T-helper 1 cell (primary cell): ENCODE measurements at regions not wholly inside any gene's neighbourhood (a gene's known extent, or its start where the extent isn't known, plus 50 kb on each side); places are given as distances from the start of the nearest gene placed in this dataset.
"Not testable (repeated sequence)": the region's sequence is repeated elsewhere in the genome, so short reads cannot be mapped to it uniquely, and the experiment has no call there.

Source experiments
- DNase-seq, 5 donors: peaks; one replicate each; pipeline ENCODE4 v3.0.0-alpha.2; 2012 to 2020

DNA sequence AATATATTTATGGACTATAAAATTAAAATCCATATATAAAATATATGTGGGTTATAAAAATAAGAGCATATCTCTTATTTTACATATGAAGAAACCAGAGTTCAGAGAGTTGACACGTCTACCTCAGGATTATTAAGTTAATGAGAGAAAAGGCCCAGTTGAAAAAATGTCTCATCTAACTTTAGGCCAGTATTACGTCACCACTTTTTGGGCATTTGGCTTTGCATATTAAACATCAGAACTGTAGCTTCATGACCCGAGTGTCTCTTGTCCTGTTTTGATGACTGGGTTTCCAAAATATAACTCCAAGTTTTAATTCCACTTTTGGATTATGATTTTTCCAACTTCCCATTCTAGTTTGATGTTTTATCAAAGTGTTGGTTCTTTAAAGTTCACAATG, 1026.1 kb downstream of the SLC6A15 start:
- no peak for DNase-seq

DNA sequence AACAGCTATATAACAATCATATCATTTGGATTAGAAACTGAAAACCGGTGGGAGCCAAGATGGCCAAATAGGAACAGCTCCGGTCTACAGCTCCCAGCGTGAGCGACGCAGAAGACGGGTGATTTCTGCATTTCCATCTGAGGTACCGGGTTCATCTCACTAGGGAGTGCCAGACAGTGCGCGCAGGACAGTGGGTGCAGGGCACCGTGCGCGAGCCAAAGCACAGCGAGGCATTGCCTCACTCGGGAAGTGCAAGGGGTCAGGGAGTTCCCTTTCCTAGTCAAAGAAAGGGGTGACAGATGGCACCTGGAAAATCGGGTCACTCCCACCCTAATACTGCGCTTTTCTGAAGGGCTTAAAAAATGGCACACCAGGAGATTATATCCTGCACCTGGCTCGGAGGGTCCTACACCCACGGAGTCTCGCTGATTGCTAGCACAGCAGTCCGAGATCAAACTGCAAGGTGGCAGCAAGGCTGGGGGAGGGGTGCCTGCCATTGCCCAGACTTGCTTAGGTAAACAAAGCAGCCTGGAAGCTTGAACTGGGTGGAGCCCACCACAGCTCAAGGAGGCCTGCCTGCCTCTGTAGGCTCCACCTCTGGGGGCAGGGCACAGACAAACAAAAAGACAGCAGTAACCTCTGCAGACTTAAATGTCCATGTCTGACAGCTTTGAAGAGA, 1041.5 kb downstream of the SLC6A15 start:
- DNase-seq, result not testable (repeated sequence)

DNA sequence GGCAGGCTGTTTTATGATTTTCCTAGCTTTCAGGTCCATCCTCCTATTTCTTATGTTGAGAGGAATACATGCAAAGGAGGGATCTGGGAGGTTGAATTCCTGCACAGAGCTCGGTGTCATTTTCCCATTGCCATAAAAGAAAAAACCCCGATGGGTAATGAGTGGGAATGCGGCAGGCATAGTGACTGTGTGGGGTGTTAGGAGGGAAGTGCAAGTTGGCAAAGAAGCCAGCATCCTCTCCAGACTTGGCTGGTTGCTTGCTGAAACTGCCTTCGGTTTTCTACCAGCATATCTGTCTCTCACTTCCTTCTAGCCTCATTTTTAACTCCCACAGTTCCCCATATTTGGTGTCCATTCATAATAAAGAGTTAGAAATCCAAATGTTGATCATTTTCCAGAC, 1046.1 kb downstream of the SLC6A15 start:
- DNase-seq, result no peak

DNA sequence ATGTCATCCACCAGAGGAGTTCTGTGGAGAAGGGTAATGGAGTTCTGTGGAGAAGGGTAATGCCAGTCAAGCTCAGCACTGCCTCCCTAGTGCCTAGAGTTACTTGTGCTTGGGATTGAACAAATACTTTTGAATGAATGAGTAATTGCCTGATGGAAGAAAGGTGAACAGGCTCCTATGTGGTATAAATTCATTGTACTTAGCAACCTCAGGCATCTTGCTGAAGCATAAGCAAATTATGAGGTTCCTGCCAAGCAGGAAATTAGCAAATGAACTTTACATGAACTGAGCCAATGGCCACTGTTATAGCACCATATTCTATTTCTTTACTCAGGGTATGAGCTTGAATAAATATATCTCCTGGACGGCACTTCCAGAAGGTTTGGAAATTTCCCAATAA, 1047.2 kb downstream of the SLC6A15 start:
- DNase-seq, result no peak

DNA sequence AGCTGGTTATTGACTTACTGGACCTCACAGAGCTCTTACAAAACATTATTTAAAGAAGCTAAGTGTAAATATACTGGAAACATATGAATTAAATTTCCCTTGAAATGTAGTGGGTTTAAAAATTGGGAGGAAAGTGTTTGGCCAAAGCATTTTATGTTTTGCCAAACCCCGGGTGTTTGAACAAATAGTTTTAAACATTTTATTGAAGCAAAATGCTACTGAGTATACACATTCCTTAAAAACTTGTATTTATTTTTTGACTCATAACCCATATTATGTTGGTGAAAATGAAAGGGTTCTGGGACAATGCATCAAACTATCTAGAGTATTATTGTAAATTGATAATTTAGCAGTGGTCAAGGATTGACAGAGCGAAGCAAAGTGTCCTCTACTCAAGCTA, 1048.5 kb downstream of the SLC6A15 start:
- no peak for DNase-seq

DNA sequence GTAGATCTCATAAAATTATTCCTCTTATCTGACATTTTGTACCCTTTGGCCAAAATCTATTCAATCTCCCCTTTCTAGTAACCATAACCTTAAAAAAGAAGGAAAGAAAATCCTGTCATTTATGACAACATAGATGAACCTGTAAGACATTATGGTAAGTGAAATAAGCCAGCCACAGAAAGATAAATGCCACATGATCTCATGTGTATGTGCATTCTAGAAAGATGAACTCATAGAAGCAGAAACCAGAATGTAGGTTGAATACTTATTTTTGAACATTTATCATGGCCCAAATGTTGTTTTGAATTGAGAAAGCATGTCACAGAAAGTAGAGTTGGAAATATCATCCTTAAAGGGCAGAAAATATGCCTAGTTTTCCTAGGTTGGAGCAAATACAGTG, 1053.6 kb downstream of the SLC6A15 start:
- DNase-seq, result no peak

DNA sequence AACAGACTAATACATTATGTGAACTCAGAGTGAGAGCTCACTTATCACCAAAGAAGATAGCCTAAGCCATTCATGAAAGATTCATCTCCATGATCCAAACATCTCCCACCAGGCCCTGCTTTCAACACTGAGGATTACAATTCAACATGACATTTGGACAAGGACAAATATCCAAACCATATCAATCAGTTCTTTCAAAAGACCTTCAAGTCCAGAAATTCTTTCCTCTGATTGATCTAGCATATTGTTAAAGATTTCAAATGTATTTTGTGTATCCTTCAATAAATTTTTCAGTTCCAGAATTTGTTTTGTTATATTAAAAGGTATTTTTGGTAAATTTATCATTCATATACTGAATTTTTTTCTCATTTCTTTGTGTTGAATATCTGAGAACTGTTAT, 1055.8 kb downstream of the SLC6A15 start:
- DNase-seq, result no peak

DNA sequence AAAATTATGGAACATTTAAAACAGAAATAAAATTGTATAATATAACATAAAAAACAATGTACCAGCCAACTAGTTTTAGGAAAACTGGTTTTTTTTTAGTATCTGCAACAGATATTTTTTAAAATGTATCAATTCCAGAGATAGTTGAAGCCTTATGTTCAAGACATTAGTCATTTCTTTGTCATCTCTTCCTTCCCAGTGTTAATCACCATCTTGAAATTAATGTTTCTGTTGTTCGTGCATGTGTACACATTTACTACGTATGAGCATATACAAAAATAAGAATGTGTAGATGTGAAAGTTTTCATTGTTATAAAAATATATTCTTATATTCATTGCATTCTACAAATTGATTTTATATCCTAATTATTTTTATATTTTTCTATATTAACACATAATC, 1062.1 kb downstream of the SLC6A15 start:
- DNase-seq, result no peak

DNA sequence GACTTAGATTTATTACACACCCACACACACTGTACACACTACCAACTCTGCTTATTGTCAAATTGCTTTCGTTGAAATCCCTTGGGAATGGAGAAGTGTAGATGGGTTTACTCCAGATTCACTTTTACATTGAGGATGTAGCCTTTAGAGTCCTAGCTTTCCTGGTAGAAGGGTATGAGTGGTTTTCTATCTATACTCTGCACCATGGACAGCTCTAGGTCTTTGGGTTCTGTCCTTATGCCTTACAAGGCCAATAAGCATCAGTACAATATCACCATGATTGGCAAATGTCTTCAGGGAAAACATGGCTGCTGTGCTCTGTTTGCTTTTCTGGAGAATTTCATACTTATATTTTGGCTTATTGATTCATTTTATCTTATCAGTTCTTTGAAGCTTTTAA, 1063.9 kb downstream of the SLC6A15 start:
- no peak for DNase-seq

DNA sequence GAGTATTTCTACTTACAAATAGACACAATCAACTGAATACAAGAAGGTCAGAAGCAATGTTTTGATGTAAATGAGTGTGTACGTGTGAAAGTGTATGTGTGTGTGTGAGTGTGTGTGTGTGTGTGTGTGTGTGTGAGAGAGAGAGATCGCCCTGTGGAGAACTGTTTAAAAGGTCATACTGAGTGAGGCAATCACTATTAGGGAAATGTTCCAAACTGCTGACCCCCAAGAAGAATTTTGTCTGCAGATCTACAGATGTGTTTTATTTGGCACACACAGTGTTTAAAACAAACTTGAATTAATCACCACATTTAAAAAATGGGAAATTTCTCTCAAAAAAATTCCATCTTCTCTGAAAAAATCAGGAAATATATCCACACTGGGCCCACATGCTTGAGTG, 1069.1 kb downstream of the SLC6A15 start:
- no peak for DNase-seq

DNA sequence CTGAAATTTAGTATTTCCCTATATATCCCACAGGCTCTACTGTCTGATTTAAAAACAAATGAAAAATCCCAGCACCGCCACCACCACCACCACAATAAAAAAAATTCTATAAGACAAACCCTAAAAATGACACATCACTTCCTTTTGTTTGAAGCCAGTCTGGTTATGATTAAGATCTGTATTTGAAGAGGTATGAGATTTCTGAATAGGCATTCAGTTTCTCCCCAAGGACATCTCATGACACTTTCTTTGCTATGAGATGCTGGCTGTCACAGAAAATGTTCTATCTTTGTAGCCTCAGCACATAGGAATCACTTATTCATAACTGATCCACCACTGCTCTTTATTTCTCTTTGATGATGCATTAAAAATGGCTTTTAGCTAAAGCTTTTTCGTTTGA, 1071.0 kb downstream of the SLC6A15 start:
- DNase-seq, result no peak

DNA sequence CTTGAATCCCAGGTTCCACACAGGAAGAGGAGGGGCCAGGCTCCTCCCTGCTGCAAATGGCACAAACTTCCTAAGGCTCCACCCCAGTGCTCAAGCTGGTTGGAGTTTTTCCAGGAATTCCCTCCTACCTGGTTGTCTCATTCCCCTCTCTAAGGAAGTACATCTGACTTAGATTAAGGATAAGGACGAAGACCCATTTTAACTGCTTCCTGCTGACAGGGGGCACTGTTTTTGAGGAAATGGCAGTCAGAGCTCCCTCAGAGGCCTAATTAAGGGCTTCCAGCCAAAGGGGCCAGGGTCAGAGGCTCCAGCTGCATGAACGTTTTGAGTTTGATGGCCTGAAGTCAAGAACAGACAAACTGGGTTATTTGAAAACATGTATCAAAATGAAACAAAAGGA, 1084.7 kb downstream of the SLC6A15 start:
- no peak for DNase-seq

DNA sequence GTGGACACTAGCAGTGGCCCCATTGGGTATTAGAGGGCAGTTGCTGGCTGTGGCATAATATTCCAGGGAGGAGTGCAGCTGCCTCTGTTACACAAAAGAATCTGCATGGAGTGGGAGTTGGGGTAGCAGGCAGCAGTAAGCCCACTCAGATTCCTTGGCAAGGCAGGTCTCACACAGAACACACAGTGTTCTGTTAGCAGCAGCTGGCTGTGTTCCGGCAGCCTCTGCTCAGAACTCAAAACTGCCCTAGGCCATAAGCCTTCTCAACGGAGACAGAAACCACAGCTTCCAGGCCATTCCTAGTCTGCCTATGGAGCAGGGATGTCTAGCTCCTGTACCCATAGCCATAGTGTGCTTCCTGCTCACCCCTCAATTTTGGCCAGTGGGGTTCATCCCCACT, 1085.4 kb downstream of the SLC6A15 start:
- no peak for DNase-seq

DNA sequence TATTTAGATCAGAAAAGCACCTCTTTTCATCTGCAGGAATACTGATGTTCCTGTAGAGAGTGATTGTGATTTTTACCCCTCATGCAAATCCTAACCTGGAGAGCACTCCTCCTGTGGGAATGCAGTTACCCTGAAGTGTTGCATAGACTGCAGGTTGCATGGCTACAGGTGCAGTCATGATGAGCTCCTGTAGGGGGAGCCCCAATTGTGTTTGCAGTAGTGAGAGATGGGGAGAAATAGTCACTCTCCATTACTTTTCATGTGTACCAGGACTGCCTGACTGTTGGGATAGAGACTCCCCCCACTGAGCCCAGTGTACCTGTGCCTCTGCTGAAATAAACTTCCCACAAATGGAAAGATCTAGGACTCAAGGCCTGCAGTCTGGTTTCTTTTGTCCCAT, 1086.5 kb downstream of the SLC6A15 start:
- DNase-seq, result no peak

DNA sequence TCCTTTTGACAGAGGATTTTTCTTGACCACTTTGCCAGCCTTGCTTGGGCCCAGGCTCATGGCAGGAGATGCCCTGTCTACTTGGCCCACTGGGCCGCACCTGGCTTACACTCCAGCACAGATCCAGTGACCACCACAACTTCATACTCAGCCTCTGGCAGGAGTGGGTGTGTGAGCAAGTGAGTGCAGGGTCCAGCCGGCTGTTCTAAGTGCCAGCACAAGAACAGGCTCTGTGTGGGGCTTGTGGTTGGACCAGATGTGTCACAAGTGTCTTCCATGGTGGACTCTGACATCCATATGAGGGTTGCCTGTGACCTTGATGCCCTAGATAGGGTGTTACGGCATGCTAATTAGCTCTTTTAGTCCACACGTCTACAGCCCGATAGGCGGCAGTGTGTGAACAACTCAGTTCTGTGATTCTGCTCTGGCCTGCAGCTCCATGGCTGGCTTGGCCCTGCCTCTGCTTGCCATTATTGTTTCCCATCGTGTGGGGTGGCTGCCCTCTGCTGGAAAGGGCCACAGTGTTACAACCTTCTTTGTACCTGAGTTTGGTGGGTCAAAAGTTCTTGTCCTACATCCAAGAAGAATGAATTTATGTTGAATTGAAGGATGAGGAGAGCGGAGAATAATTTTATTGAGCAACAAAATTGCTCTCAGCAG, 1089.1 kb downstream of the SLC6A15 start:
- peak in 1 of 5 donors; percentile 7 for DNase-seq

DNA sequence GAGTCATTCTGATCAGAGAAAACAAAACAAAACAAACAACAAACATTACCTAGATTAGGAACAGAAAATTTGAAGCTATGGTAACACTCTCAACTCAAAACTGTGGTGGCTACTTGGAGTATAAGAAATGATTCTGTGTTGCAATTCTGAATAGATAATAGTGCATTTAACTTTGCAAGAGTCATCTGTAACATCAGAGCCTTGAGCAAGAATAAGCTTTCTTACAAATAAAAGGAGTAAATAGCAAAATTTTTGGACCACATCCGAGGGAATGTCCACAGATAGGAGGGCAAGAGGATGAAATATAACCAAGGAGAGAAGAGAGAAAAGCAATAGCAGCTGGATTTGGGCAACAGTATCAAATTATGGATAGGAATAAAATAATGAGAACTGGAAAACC, 1090.6 kb downstream of the SLC6A15 start:
- no peak for DNase-seq

DNA sequence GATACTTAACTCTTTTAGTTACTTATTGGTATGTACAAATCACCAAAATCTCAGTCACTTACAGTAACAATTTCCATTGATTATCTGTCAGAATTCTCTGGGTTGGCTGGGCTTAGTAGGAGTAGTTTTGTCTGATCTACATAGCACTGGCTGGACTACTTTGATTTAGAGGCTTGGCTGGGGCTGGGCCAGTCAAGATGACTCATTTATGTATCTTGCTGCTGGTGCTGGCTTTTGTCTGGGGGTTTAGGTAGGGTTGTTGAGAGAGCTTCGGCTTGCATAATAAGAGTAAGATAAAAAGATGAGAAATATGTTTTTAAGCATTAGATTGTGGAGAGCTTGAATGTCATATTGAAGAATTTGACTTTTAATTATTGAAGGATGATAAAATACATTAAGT, 1093.7 kb downstream of the SLC6A15 start:
- DNase-seq, result no peak

DNA sequence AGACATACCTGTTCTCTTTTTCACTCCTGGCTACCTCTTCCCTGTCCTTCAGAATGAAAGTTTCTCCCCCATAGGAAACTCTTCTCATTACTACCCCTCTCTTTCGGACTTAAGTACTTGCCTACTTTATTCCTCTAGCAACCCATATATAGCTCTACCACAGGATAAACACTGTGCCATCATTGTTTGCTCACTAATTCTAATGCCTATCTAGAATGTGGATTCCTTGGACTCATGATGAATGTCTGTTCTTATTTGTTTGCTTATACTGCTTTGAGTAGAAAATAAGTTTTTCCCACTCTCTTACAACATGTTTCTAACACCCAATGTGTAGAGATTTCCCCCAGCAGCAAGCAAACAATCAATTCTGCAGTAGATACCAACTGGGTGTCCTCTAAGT, 1094.9 kb downstream of the SLC6A15 start:
- DNase-seq, result no peak

DNA sequence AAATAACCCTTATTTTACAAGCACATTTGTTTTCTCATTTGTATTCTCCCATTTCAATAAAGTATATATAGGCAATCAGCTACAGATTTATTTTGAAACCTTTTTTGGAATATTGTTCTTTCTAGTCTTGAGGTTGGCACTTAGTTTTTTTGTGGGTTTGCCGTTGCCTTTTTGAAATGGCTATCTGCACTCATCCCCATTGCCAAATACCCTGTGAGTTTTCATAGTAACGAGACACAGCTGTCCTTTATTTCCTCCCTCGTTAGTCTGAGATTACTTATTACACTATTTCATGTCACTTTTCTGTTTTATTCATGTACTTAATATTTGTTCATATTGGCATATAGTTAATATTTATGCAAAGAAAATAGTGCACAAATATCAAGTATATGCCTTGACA, 1104.0 kb downstream of the SLC6A15 start:
- DNase-seq, result no peak

DNA sequence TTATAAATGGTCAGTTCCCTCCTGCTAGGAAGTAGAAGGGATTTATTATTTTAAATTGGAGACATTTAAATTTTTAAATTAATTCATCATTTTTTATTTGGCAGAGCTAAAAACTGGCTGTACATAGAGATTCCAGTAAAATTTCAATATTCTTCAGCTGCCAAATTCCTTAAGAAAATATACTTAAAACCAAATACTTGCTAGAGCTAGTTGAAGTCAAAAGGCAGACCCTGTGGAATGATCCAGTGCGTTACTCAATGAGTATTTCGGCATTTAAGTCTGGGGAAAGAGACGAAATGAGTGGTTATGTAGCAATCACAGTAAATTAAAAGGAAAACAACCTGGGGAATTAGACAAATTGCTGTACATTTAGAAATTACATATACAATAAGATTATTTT, 1104.7 kb downstream of the SLC6A15 start:
- no peak for DNase-seq

DNA sequence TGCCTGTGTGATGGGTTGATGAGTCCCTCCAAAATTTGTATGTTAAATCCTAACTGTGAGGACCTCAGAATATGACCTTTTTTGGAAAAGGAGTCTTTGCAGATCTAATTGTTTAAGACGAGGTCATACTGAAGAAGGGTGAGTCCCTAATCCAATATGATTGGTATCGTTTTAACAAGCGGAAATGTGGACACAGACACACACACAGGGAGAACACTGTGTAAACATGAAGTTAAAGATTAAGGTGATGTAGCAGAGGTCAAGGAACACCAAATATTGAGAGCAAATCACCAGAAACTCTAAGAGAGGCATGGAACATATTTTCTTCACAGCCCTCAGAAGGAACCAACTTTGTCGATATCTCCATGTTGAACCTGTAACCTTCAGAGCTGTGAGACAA, 1106.7 kb downstream of the SLC6A15 start:
- DNase-seq, result no peak

DNA sequence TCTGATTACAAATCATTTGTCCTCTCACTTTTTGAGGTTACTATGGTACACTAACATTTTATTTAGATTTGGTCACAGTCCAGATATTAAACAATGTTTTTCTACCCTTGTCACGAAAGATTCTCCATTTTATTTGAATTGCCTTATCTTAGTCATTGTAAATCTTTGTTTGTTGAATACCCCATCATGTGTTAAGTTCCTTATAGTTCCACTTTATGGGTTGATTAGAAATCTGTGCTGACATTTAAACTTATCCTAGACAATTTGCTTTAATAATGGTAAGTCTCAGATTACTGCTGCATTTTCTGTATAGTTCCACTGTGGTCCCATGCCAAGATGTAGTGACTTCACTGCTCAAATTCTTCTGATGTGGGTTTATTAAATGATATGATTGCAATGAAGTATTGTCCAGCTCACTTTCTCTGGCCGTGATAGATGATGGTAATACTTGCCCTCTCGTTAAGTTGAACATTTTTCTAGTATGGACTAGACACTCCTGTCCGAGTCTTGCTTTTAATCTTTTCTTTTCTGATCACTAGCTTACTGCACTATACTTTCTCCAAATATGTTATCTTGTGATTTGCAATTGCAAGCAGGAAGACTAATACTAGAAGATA, 1107.3 kb downstream of the SLC6A15 start:
- no peak for DNase-seq

DNA sequence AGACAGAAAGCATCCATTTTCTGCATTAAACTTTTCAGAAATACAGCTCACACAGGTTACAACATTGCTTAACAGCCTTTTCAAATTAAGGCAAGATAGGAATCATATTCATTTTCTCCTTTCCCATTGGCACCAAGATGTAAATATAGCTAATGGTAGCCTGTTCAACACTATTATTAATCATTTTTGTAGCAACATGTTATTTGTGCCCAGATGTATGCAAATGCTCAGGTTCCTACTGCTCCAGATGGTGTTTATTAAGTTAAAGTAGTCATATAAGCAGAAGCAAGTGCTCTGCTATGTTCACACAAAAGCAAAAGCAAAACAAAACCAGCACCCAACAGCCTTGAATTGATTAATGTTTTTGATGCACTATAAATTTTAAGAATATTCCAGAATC, 1110.6 kb downstream of the SLC6A15 start:
- DNase-seq, result no peak

DNA sequence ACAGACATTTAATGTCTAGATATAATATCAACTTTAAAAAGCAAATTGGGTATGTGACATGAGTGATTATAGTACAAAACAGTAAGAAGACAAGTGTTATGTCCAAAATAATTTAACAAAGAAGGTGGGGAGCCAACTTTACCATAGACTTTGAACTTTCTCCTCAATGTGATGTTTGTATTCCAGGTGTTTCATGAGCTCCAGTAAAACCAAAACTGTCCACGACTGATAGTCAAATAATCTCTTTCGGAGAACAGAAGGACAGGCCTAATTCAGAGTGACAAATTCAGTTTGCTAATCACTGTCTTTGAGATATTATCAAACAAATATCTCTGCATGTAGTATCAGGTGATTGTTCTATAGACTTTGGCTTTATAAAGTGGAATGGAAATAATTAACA, 1112.6 kb downstream of the SLC6A15 start:
- DNase-seq, result no peak

DNA sequence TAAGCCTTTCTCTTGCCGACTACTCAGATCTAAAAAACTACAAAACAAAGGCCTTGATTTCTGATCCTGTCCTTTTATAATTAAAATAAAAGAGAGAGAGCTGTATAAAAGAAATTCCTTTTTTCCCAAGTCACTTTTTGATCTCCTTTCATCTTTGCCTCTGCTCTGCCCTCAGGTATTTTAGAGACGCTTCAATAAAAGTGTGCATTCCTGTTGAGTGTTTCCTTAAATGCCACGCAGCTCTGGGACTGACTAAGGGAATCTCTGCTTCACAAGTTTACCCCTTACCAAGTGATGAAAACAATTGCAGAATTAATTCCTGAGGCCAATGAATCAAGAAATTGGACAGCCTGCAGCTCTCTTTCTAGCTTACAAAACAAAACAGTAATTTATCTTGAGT, 1109.8 kb downstream of the TMTC2 start:
- DNase-seq, result no peak
